H1 (cell line): ENCODE measurements at regions not wholly inside any gene's neighbourhood (a gene's known extent, or its start where the extent isn't known, plus 50 kb on each side); places are given as distances from the start of the nearest gene placed in this dataset.

Source experiments
- ATF3 ChIP-seq: IDR thresholded peaks from 2 replicates; pipeline ENCODE4 v1.6.1; 2011; ENCODE audit warnings: low read depth, mild to moderate bottlenecking, low read length; ENCODE audit not compliant: insufficient read depth
- BRCA1 ChIP-seq: IDR thresholded peaks from 2 replicates; pipeline ENCODE4 v1.6.1; 2012; ENCODE audit warnings: low read depth, low read length, improper control_type of control experiment
- CHD2 ChIP-seq: IDR thresholded peaks from 2 replicates; pipeline ENCODE4 v1.6.1; 2012; ENCODE audit warnings: low read length, improper control_type of control experiment
- CTCF ChIP-seq, 3 experiments: IDR thresholded peaks; 1 replicate in 2 of 3; 2 replicates in 1 of 3; pipeline versions ENCODE4 v1.5.1 to v1.6.1; 2011; ENCODE audit warnings: low read length in 3 of 3, mild to moderate bottlenecking in 3 of 3, inconsistent platforms in 2 of 3, low read depth in 1 of 3, moderate library complexity in 1 of 3; ENCODE audit not compliant: insufficient read depth in 1 of 3; ENCODE audit errors: control extremely low read depth in 1 of 3
- EGR1 ChIP-seq: IDR thresholded peaks from 2 replicates; pipeline ENCODE4 v1.6.1; 2011; ENCODE audit warnings: low read depth, low read length, borderline replicate concordance
- EZH2 ChIP-seq: fragments of 200-600 bp; sonication (generic); IDR thresholded peaks from 2 replicates; pipeline ENCODE4 v1.7.1; 2012; ENCODE audit warnings: low read depth, mild to moderate bottlenecking, moderate library complexity, low read length, inconsistent platforms; ENCODE audit not compliant: severe bottlenecking
- FOSL1 ChIP-seq: IDR thresholded peaks from 2 replicates; pipeline ENCODE4 v1.6.1; 2011; ENCODE audit warnings: mild to moderate bottlenecking, low read depth, low read length, moderate library complexity; ENCODE audit not compliant: insufficient read depth
- HDAC2 ChIP-seq, 2 experiments: fragments of 300-600 bp in 1 of 2; sonication (generic) in 1 of 2; IDR thresholded peaks; 2 replicates each; pipeline ENCODE4 v1.6.1; 2011 to 2012; ENCODE audit warnings: low read depth in 2 of 2, low read length in 2 of 2, mild to moderate bottlenecking in 2 of 2, moderate library complexity in 2 of 2, borderline replicate concordance in 1 of 2, inconsistent platforms in 1 of 2
- HDAC6 ChIP-seq: IDR thresholded peaks from one replicate; pipeline ENCODE4 v1.7.1; 2012; ENCODE audit warnings: low read depth, mild to moderate bottlenecking, inconsistent platforms, low read length, moderate library complexity
- JUND ChIP-seq: IDR thresholded peaks from 2 replicates; pipeline ENCODE4 v1.6.1; 2011; ENCODE audit warnings: mild to moderate bottlenecking, improper control_type of control experiment, low read length
- KDM1A ChIP-seq: fragments of 200-600, 300-600 bp; sonication (generic); IDR thresholded peaks from 2 replicates; pipeline ENCODE4 v1.7.1; 2016; ENCODE audit warnings: mild to moderate bottlenecking, low read length, borderline replicate concordance
- MAFK ChIP-seq: IDR thresholded peaks from 2 replicates; pipeline ENCODE4 v1.6.1; 2012; ENCODE audit warnings: low read depth, mild to moderate bottlenecking, improper control_type of control experiment, low read length
- MAX ChIP-seq: IDR thresholded peaks from 2 replicates; pipeline ENCODE4 v1.6.1; 2012; ENCODE audit warnings: inconsistent platforms
- POLR2A ChIP-seq, 2 experiments: IDR thresholded peaks; 1 replicate in 1 of 2; 2 replicates in 1 of 2; pipeline ENCODE4 v1.6.1; 2011; ENCODE audit warnings: low read depth in 2 of 2, low read length in 2 of 2, mild to moderate bottlenecking in 2 of 2; ENCODE audit errors: control extremely low read depth in 1 of 2
- RAD21 ChIP-seq, 2 experiments: IDR thresholded peaks in 1 of 2; conservative IDR thresholded peaks in 1 of 2; 2 replicates each; pipeline ENCODE4 v1.6.1; 2011; ENCODE audit warnings: low read depth in 2 of 2, low read length in 2 of 2, improper control_type of control experiment in 1 of 2, inconsistent platforms in 1 of 2, mild to moderate bottlenecking in 1 of 2, moderate library complexity in 1 of 2
- RBBP5 ChIP-seq: IDR thresholded peaks from 2 replicates; pipeline ENCODE4 v1.7.1; 2012; ENCODE audit warnings: low read depth, mild to moderate bottlenecking, inconsistent platforms, low read length, moderate library complexity, borderline replicate concordance
- RFX5 ChIP-seq: IDR thresholded peaks from 2 replicates; pipeline ENCODE4 v1.6.1; 2011; ENCODE audit warnings: low read depth, low read length, improper control_type of control experiment, borderline replicate concordance
- SIN3A ChIP-seq, 2 experiments: IDR thresholded peaks in 1 of 2; conservative IDR thresholded peaks in 1 of 2; 2 replicates each; pipeline ENCODE4 v1.6.1; 2011 to 2012; ENCODE audit warnings: low read length in 2 of 2, improper control_type of control experiment in 1 of 2, low read depth in 1 of 2, mild to moderate bottlenecking in 1 of 2
- SP2 ChIP-seq: IDR thresholded peaks from 2 replicates; pipeline ENCODE4 v1.6.1; 2012; ENCODE audit warnings: mild to moderate bottlenecking, low read length, inconsistent platforms
- SRF ChIP-seq: IDR thresholded peaks from 2 replicates; pipeline ENCODE4 v1.6.1; 2011; ENCODE audit warnings: mild to moderate bottlenecking, low read depth, low read length, moderate library complexity
- TBP ChIP-seq: IDR thresholded peaks from 2 replicates; pipeline ENCODE4 v1.6.1; 2011; ENCODE audit warnings: low read depth, low read length, improper control_type of control experiment
- TCF12 ChIP-seq: IDR thresholded peaks from 2 replicates; pipeline ENCODE4 v1.6.1; 2011; ENCODE audit warnings: low read depth, mild to moderate bottlenecking, low read length
- YY1 ChIP-seq: IDR thresholded peaks from 2 replicates; pipeline ENCODE4 v1.6.1; 2011; ENCODE audit warnings: low read depth, mild to moderate bottlenecking, low read length

GRCh38 chr2:16890081-16890480 lies 224.4 kb upstream of the CYRIA start (continued):
- TF ChIP-seq SIN3A (conservative IDR thresholded peaks at IDR 0.05 in 1 of 2, IDR thresholded peaks at IDR 0.05 in 1 of 2; ENCODE audit: low read depth in 1 of 2, low read length in 2 of 2): no peak
- no peak for TF ChIP-seq JUND
- TF ChIP-seq RAD21 (IDR thresholded peaks at IDR 0.05 in 1 of 2, conservative IDR thresholded peaks at IDR 0.05 in 1 of 2; ENCODE audit: low read depth in 2 of 2, low read length in 2 of 2): peak; percentile 78 to 79
- TF ChIP-seq SP2: no peak
- TF ChIP-seq YY1: no peak
- no peak for TF ChIP-seq CHD2
- TF ChIP-seq MAFK: no peak
- no peak for TF ChIP-seq MAX
- TF ChIP-seq SRF: no peak
- no peak for TF ChIP-seq RFX5
- no peak for TF ChIP-seq FOSL1
- TF ChIP-seq HDAC6: no peak
- no peak for TF ChIP-seq TBP
- peak; percentile 25 to 59 (median 59) for TF ChIP-seq CTCF (IDR thresholded peaks at IDR 0.05; ENCODE audit: control extremely low read depth in 1 of 3, insufficient read depth in 1 of 3, low read depth in 1 of 3, low read length in 3 of 3)
- no peak for TF ChIP-seq EZH2
- TF ChIP-seq TCF12: 0 out of 2 replicates have a peak, but pooled peaks have one; percentile 70
- no peak for TF ChIP-seq POLR2A (IDR thresholded peaks at IDR 0.05; ENCODE audit: control extremely low read depth in 1 of 2, low read depth in 2 of 2, low read length in 2 of 2)
- no peak for TF ChIP-seq EGR1
- TF ChIP-seq KDM1A: no peak
- TF ChIP-seq ATF3: no peak
- TF ChIP-seq RBBP5: no peak
- TF ChIP-seq HDAC2 (IDR thresholded peaks at IDR 0.05; ENCODE audit: borderline replicate concordance in 1 of 2, low read depth in 2 of 2, low read length in 2 of 2): no peak
- TF ChIP-seq BRCA1: no peak
